ENCODE measurements at regions not wholly inside any gene's neighbourhood (a gene's known extent, or its start where the extent isn't known, plus 50 kb on each side); places are given as distances from the start of the nearest gene placed in this dataset.

- no peaks in the 10 kb centered on the region for H3K27me3 ChIP-seq
- DNase-seq: no peak
- no peaks in the 10 kb centered on the region for H3K4me1 ChIP-seq
- H3K9ac ChIP-seq (ENCODE audit: low read depth in 2 of 2, low read length in 2 of 2): no peak overlapping the region
- intact Hi-C loops (cut with DNase I): no loop called here
- no peak overlapping the region for H3K27ac ChIP-seq
- H3K9me3 ChIP-seq: no peaks in the 10 kb centered on the region
- TF ChIP-seq CTCF (IDR thresholded peaks at IDR 0.05): no peak
- no peaks in the 10 kb centered on the region for H3K36me3 ChIP-seq
- H3K4me3 ChIP-seq: no peak overlapping the region
Measured at GRCh38 chr7:41813286-41813685, 110.4 kb upstream of the INHBA start.

GRCh38 chr7:41811941-41812340, 109.1 kb upstream of the INHBA start:
- Histone ChIP-seq H3K27me3 (no peaks in the 10 kb centered on the region), H3K36me3 (no peaks in the 10 kb centered on the region), H3K27ac (no peak overlapping the region), H3K4me3 (no peak overlapping the region), H3K9me3 (no peaks in the 10 kb centered on the region), H3K9ac (ENCODE audit: low read depth in 2 of 2, low read length in 2 of 2) (no peak overlapping the region), H3K4me1 (no peaks in the 10 kb centered on the region)
- intact Hi-C loops (cut with DNase I): no loop called here
- no peak for DNase-seq
- TF ChIP-seq CTCF (IDR thresholded peaks at IDR 0.05): no peak

- Histone ChIP-seq H3K4me3 (no peak overlapping the region), H3K27me3 (no peaks in the 10 kb centered on the region), H3K4me1 (no peaks in the 10 kb centered on the region), H3K36me3 (no peaks in the 10 kb centered on the region), H3K27ac (no peak overlapping the region), H3K9ac (ENCODE audit: low read depth in 2 of 2, low read length in 2 of 2) (no peak overlapping the region), H3K9me3 (no peaks in the 10 kb centered on the region)
- intact Hi-C loops (cut with DNase I): no loop called here
- no peak for DNase-seq
- TF ChIP-seq CTCF (IDR thresholded peaks at IDR 0.05): no peak
Measured at GRCh38 chr7:41809940-41810576, 107.2 kb upstream of the INHBA start.

- Histone ChIP-seq H3K9ac (ENCODE audit: low read depth in 2 of 2, low read length in 2 of 2) (no peak overlapping the region), H3K4me1 (no peaks in the 10 kb centered on the region), H3K4me3 (no peak overlapping the region), H3K9me3 (no peaks in the 10 kb centered on the region), H3K27me3 (no peaks in the 10 kb centered on the region), H3K27ac (no peak overlapping the region), H3K36me3 (no peaks in the 10 kb centered on the region)
- intact Hi-C loops (cut with DNase I): no loop called here
- TF ChIP-seq CTCF (IDR thresholded peaks at IDR 0.05): no peak
- DNase-seq: no peak
Measured at GRCh38 chr7:41809529-41809939, 106.6 kb upstream of the INHBA start.

DNA sequence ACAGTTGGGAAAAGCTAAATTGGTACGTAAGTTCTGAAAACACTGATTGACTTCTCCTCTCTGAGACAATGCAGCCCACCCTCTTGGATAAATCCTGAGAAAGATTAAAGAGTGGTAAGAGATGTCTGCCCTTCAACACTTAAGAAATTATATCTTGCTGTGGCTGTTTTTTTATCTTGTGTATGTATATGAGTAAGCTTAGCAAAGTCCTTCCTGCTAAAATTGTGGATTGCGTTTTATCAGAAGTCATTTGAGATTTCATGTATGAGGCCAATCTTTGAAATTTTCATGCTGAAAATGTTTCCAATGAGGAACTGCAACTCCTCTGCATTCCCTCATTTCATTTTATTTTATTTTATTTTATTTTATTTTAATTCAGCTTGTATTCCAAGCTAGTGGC, 106.2 kb upstream of the INHBA start:
- no peak overlapping the region for H3K4me3 ChIP-seq
- no peaks in the 10 kb centered on the region for H3K36me3 ChIP-seq
- H3K4me1 ChIP-seq: no peaks in the 10 kb centered on the region
- intact Hi-C loops (cut with DNase I): no loop called here
- no peak overlapping the region for H3K27ac ChIP-seq
- no peak for DNase-seq
- H3K27me3 ChIP-seq: no peaks in the 10 kb centered on the region
- H3K9me3 ChIP-seq: no peaks in the 10 kb centered on the region
- no peak for TF ChIP-seq CTCF (IDR thresholded peaks at IDR 0.05)
- H3K9ac ChIP-seq (ENCODE audit: low read depth in 2 of 2, low read length in 2 of 2): no peak overlapping the region
